ENCODE measurements at regions not wholly inside any gene's neighbourhood (a gene's known extent, or its start where the extent isn't known, plus 50 kb on each side); places are given as distances from the start of the nearest gene placed in this dataset.
"Not testable (repeated sequence)": the region's sequence is repeated elsewhere in the genome, so short reads cannot be mapped to it uniquely, and the experiment has no call there.

- FAIRE-seq: no peak
These were observed 586.3 kb upstream of the ANKRD30A start for GRCh38 chr10:36538953-36539586.

GRCh38 chr10:36534471-36535002, 590.9 kb upstream of the ANKRD30A start:
- FAIRE-seq: no peak

GRCh38 chr10:36533861-36534260, 591.5 kb upstream of the ANKRD30A start:
- no peak for FAIRE-seq

GRCh38 chr10:36533316-36533715, 592.1 kb upstream of the ANKRD30A start:
- no peak for FAIRE-seq

- FAIRE-seq: no peak
These were observed 593.8 kb upstream of the ANKRD30A start for GRCh38 chr10:36531621-36532020.

GRCh38 chr10:36526033-36526432, 599.4 kb upstream of the ANKRD30A start:
- no peak for FAIRE-seq

GRCh38 chr10:36524126-36524525, 601.3 kb upstream of the ANKRD30A start:
- FAIRE-seq: not testable (repeated sequence)

- FAIRE-seq: no peak
These were observed 605.5 kb upstream of the ANKRD30A start for GRCh38 chr10:36519909-36520308.

- FAIRE-seq: no peak
These were observed 609.1 kb upstream of the ANKRD30A start for GRCh38 chr10:36516281-36516680.

- FAIRE-seq: no peak
These were observed 610.1 kb upstream of the ANKRD30A start for GRCh38 chr10:36515319-36515718.

- no peak for FAIRE-seq
These were observed 617.7 kb upstream of the ANKRD30A start for GRCh38 chr10:36507715-36508114.

GRCh38 chr10:36506697-36507496, 618.5 kb upstream of the ANKRD30A start:
- FAIRE-seq: no peak

GRCh38 chr10:36506261-36506660, 619.1 kb upstream of the ANKRD30A start:
- no peak for FAIRE-seq

- FAIRE-seq: no peak
These were observed 620.6 kb upstream of the ANKRD30A start for GRCh38 chr10:36504758-36505157.

GRCh38 chr10:36500266-36500665, 625.1 kb upstream of the ANKRD30A start:
- no peak for FAIRE-seq

GRCh38 chr10:36499693-36500092, 625.7 kb upstream of the ANKRD30A start:
- no peak for FAIRE-seq

GRCh38 chr10:36496758-36497157, 628.6 kb upstream of the ANKRD30A start:
- no peak for FAIRE-seq

- FAIRE-seq: no peak
These were observed 631.0 kb upstream of the ANKRD30A start for GRCh38 chr10:36494371-36494770.

GRCh38 chr10:36493516-36493880, 631.9 kb upstream of the ANKRD30A start:
- no peak for FAIRE-seq

- FAIRE-seq: no peak
These were observed 632.5 kb upstream of the ANKRD30A start for GRCh38 chr10:36492590-36493515.

- no peak for FAIRE-seq
These were observed 633.5 kb upstream of the ANKRD30A start for GRCh38 chr10:36491926-36492325.

- no peak for FAIRE-seq
These were observed 635.7 kb upstream of the ANKRD30A start for GRCh38 chr10:36489611-36490228.

GRCh38 chr10:36489181-36489580, 636.2 kb upstream of the ANKRD30A start:
- no peak for FAIRE-seq
